ENCODE measurements at regions not wholly inside any gene's neighbourhood (a gene's known extent, or its start where the extent isn't known, plus 50 kb on each side); places are given as distances from the start of the nearest gene placed in this dataset.

DNA sequence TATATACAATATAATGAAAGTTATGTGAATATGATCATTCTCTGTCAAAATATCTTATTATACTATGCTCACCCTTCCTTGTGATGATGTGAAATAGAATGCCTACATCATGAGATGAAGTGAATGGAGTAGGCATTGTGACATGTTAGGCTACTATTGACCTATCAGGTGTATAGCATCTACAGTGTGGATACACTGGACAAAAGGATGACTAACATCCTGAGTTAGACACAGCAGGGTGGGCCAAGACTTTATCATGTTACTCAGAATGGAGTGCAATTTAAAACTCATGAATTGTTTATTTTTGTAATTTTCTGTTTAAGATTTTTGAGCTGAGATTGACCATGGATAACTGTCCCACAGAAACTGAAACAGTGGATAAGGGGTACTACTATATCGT lies 53.4 kb upstream of the NAV3 start:
- no peak for DNase-seq (ENCODE audit: low spot score)

- no peak for DNase-seq (ENCODE audit: low spot score)
Measured at GRCh38 chr12:77774761-77775160, 55.9 kb upstream of the NAV3 start.

DNA sequence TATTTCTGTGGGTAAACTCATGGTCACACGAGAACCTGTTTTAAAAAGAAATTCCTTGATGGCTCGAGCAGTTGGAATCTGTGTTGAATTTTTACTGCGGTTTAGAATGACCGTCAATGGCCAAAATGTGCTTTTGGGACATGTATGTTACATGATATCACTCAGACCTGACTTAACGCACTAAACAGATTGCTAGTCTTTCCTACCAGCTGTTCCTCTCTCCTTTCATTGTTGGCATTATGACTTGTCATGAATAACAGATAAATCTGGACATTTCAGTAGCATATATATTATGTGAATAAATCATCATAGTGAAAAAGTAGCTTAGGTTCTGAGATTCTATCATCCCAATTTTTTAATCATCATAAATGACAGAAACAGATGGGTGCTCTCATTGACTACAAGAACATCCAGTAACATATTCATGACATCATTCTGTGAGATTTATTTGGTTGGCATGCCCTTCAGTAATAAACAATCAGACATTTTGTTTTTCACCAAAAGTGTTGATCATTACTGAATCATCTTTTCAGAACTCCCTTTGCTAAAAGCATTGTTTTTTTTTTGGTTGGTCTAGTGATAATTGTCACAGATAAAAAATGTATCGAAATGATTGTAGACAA lies 57.9 kb upstream of the NAV3 start:
- no peak for DNase-seq (ENCODE audit: low spot score)

DNA sequence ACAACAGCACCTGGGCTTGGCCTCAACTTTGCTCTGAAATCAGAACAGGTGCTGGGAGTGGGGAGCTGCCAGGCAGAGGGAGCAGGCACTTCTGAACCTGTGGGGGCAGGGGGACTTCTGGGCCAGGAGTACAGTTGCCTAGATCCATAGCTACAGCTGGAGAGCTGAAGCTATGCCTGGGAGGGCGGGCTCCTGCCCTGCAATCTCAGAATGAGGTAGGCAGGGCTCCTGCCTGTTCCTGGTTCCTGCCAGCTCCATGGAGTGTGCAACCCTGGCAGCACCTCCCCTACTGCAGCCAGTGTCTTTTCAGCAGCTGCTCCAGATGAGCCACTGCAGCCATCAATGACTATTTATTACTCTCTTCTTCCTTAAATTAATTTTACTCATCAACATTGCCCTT lies 62.1 kb upstream of the NAV3 start:
- DNase-seq (ENCODE audit: low spot score) = no peak

GRCh38 chr12:77767756-77768343 lies 62.8 kb upstream of the NAV3 start:
- DNase-seq (ENCODE audit: low spot score) = no peak

DNA sequence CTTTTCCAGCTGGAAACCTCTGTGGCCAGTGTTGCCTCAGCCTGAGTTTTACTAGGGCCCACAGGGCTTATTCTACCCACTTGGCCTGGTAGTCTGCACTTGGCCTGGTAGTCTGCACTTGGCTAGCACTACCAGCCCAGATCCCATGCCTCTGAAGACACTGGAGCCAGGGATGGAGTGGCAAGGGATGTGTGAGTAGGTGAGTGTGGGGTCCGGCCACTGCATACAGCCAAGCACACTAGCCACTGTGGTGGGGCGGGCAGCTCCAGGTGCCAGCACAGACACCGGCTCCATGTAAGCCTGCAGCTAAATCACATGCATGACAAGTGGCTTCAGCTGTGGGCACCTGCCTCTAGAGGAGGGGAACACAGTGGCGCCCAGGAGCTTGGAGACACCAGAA lies 63.4 kb upstream of the NAV3 start:
- DNase-seq (ENCODE audit: low spot score) = no peak

DNA sequence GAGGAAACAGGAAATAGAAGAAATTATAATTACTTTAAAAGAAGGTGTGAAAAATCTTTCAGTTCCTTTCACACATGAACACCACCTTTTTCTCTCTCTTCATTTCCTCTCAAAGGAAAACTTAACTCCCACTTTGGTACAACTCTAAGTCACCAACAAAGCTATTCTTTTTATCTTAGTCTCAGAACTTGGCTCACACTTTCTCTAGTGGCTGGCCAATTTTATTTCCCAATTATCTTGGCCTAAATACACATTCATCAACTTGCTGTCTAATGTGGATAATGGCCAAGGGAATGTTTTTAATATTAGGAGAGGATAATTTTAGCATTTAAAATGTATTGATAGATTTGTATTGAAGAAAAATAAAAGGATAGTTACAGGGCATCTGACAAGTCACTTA lies 64.5 kb upstream of the NAV3 start:
- DNase-seq (ENCODE audit: low spot score) = no peak

GRCh38 chr12:77761286-77761685 lies 69.4 kb upstream of the NAV3 start:
- DNase-seq (ENCODE audit: low spot score) = no peak

GRCh38 chr12:77760271-77761025 lies 70.2 kb upstream of the NAV3 start:
- DNase-seq (ENCODE audit: low spot score) = no peak

DNA sequence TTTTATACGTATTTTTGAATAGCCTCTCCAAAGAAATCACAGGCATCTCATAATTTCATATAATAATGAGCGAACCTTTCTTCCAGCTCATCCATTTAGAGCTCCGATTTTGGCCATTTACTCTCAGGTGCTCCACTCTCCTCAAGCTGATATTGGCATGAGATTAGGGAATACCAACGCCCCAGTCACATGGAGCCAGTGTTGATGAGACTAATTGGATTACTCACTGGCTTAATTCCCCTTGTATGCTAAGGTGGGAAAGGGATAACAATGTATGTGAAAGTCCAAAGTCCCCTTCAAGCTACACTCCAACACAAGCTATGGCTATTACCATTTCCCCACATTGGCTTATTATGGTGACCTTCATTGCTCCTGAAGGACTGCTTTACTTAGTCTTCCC lies 76.6 kb upstream of the NAV3 start:
- no peak for DNase-seq (ENCODE audit: low spot score)

GRCh38 chr12:77751939-77752338 lies 78.8 kb upstream of the NAV3 start:
- DNase-seq (ENCODE audit: low spot score) = no peak

DNA sequence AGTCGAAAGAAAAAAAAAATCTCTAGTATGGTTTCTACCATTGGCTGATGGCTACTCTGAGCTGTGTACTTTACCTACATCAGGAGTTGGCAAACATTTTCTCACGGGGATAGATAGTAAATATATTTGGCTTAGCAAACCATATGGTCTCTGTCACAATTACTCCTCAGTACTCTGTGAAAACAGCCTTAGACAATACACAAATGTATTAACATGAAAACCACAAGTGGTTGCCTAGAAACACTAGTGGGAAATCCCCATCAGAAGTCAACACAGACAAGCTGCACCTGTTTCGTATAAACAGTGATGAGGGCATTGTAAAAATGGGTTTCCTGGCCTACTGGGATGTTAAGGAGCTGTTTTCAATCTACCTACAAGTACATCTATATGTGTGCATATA lies 84.6 kb upstream of the NAV3 start:
- DNase-seq (ENCODE audit: low spot score) = no peak

DNA sequence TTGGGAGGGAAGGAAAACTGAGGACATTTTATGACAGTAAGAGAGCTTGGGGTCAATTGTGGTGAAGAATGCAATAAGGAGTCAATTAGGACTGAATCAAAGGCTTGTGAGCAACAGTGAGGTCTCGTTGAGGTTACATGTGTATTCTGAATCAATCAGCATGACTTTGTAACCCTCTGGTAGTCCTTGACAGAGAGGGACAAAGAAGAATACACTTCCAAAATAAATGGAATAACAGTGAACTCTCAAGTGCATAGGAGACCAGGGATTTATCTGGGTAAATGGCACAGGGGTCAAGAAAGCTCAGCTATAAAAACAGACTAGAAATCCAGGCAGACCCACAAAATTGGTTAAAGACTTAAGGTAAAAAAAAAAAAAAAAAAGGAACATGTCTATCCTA lies 85.1 kb upstream of the NAV3 start:
- no peak for DNase-seq (ENCODE audit: low spot score)

DNA sequence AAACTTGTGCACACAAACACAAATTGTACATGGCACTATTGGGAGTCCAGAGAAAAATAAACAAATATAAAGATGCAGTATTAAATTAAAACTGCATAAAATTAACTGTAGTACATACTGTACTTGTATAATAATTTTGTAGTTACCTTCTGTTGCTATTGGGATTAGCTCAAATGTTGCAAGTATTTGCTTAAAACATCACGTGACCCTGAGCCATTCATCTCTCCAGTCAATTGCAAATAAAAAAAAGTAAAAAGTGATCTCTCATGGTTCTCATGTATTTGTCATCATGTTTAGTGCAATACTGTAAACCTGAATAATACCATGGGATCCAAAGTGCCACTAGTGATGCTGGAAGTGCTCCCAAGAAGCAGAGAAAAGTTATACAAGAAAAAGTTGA lies 88.1 kb upstream of the NAV3 start:
- DNase-seq (ENCODE audit: low spot score) = no peak

DNA sequence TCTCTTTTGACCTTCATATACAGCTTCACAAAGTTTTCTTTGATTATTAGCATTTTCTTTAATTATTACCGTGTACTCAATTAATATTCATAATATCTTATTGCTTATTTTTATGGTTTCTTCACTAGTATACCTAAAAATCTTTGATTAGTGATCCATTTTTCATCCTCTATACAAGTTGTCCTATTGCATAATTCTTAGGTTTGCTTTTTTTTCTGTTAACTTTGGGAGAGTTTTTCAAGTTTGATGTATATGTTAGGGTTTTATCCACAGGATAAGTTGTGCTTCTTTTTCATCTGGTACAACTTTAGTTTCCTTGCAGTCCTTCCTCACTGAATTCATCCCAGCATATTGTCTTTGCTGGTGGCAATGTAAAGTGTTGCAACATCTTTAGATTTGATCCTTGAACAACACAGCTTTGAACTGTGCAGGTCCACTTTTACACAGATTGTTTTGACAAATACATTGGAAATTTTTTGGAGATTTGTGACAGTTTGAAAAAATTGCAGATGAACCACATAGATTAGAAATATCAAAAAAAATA lies 88.6 kb upstream of the NAV3 start:
- no peak for DNase-seq (ENCODE audit: low spot score)

GRCh38 chr12:77736219-77736965 lies 94.3 kb upstream of the NAV3 start:
- DNase-seq (ENCODE audit: low spot score) = no peak

DNA sequence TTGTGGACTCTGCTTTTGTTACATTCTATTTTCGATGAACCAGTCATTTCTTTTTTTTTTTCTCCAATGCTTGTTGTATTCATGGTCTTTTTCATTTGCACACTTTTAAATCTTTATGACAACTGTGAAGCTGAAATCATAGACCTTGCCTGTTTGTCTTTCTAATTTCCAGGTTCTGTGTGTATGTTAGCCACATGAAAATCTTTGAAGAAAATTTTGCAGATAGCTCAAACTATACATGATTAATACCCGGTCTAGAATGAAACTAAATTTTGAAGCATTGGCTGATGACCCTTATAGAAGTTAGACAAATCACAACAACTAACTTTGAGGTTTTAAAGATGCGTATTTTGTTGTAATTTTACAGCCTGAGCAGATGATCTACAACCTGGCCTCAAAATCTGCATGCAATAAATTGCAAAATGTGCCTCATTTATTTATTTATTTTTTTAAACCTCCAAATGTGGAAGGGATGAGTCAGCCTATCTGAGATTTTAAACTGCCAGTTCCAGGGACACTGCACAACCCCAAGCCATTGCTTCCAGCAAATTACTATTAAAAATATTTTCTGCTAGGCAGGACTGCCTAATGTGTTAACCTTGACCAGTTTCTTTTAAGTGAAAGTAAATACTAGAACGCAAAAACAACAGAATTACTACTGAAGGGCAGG lies 96.3 kb upstream of the NAV3 start:
- no peak for DNase-seq (ENCODE audit: low spot score)

DNA sequence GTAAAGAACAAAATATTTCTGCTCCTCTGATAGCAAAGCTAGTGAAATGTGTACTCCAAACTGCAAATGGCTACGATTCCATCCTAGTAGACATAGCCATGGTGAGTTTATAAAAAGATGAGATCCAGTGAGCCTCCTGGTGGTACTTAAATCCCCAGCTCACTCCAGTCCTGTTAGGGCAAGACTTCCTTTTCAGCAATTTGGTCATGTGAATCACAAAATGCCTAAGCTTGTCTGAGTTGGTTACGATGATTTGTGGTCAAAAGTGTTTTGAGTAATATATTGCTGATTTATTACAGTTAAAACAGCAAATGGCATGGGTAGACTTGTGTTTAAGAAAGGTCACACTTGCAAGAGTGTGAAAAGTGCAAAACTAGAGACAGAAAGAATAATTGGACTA lies 102.7 kb upstream of the NAV3 start:
- no peak for DNase-seq (ENCODE audit: low spot score)

- no peak for DNase-seq (ENCODE audit: low spot score)
Measured at GRCh38 chr12:77727442-77728001, 103.2 kb upstream of the NAV3 start.

DNA sequence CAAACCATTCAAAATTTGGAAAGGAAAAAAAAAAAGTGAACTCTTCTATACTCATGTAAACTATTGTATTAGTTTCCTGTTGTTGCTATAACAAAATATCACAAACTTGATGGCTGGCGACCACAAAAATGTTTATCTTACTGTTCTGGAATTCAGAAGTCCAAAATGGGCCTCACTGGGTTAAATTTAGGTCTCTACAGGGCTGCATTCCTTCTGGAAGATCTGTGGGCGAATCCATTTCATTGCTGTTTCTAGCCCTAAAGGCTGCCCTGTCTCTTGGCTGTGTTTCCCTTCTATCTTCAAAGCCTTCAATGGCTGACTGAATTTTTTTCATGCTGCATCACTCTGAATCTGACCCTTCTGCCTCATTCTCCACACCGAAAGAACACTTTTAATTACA lies 105.1 kb upstream of the NAV3 start:
- no peak for DNase-seq (ENCODE audit: low spot score)

GRCh38 chr12:77724367-77724957 lies 106.2 kb upstream of the NAV3 start:
- DNase-seq (ENCODE audit: low spot score) = no peak
